AG20443 (cell line): ENCODE measurements at regions not wholly inside any gene's neighbourhood (a gene's known extent, or its start where the extent isn't known, plus 50 kb on each side); places are given as distances from the start of the nearest gene placed in this dataset.
"Not testable (repeated sequence)": the region's sequence is repeated elsewhere in the genome, so short reads cannot be mapped to it uniquely, and the experiment has no call there.

Source experiments
- DNase-seq: peaks from one replicate; pipeline ENCODE4 v3.0.0; 2012; ENCODE audit warnings: low spot score, mixed read lengths

GRCh38 chr9:1875251-1875851 is 139.8 kb upstream of the SMARCA2 start:
- DNase-seq: no peak

- no peak for DNase-seq
Measured at GRCh38 chr9:1875921-1876448, 139.2 kb upstream of the SMARCA2 start.

GRCh38 chr9:1876891-1877496 is 138.2 kb upstream of the SMARCA2 start:
- DNase-seq: no peak

- no peak for DNase-seq
Measured at GRCh38 chr9:1877951-1878350, 137.2 kb upstream of the SMARCA2 start.

GRCh38 chr9:1878811-1879210 is 136.3 kb upstream of the SMARCA2 start:
- DNase-seq: no peak

GRCh38 chr9:1879501-1879900 is 135.6 kb upstream of the SMARCA2 start:
- DNase-seq: no peak

GRCh38 chr9:1880038-1880565 is 135.0 kb upstream of the SMARCA2 start:
- DNase-seq: no peak

- no peak for DNase-seq
Measured at GRCh38 chr9:1881708-1882295, 133.3 kb upstream of the SMARCA2 start.

GRCh38 chr9:1882711-1883403 is 132.3 kb upstream of the SMARCA2 start:
- no peak for DNase-seq

GRCh38 chr9:1890201-1890600 is 124.9 kb upstream of the SMARCA2 start:
- DNase-seq: no peak

GRCh38 chr9:1890816-1891215 is 124.3 kb upstream of the SMARCA2 start:
- no peak for DNase-seq

GRCh38 chr9:1903080-1903704 is 112.0 kb upstream of the SMARCA2 start:
- not testable (repeated sequence) for DNase-seq

- DNase-seq: no peak
Measured at GRCh38 chr9:1907465-1907864, 107.7 kb upstream of the SMARCA2 start.

GRCh38 chr9:1909322-1909721 is 105.8 kb upstream of the SMARCA2 start:
- no peak for DNase-seq

GRCh38 chr9:1910269-1910811 is 104.8 kb upstream of the SMARCA2 start:
- DNase-seq: no peak

GRCh38 chr9:1913631-1914330 is 101.4 kb upstream of the SMARCA2 start:
- DNase-seq: no peak

- no peak for DNase-seq
Measured at GRCh38 chr9:1916095-1916494, 99.1 kb upstream of the SMARCA2 start.

- DNase-seq: peak; percentile 51
Measured at GRCh38 chr9:1916655-1917054, 98.5 kb upstream of the SMARCA2 start.

GRCh38 chr9:1917396-1917935 is 97.7 kb upstream of the SMARCA2 start:
- DNase-seq: no peak

- DNase-seq: no peak
Measured at GRCh38 chr9:1918108-1918507, 97.0 kb upstream of the SMARCA2 start.

GRCh38 chr9:1918622-1919021 is 96.5 kb upstream of the SMARCA2 start:
- DNase-seq: no peak
